ENCODE measurements at regions not wholly inside any gene's neighbourhood (a gene's known extent, or its start where the extent isn't known, plus 50 kb on each side); places are given as distances from the start of the nearest gene placed in this dataset.

DNA sequence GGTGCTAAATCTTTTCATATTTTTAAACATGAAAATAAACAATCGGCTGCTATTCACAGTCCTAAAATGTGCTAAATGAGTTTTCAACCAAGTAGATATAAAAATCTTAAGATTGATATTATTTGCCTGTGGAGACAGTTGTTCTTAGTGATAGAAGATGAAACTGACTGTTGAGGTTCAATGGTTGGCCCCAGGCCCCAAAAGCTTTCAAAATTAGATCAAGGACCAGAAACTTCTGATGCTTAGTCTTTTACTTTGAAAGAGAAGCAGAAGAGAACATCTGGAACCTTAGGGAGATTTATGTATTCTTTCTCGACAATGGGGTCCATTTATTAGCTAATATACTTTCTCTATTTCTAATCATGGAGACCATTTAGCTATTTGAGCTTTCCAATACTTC, 155.8 kb downstream of the REEP3 start:
- TF ChIP-seq, protein P1, sequence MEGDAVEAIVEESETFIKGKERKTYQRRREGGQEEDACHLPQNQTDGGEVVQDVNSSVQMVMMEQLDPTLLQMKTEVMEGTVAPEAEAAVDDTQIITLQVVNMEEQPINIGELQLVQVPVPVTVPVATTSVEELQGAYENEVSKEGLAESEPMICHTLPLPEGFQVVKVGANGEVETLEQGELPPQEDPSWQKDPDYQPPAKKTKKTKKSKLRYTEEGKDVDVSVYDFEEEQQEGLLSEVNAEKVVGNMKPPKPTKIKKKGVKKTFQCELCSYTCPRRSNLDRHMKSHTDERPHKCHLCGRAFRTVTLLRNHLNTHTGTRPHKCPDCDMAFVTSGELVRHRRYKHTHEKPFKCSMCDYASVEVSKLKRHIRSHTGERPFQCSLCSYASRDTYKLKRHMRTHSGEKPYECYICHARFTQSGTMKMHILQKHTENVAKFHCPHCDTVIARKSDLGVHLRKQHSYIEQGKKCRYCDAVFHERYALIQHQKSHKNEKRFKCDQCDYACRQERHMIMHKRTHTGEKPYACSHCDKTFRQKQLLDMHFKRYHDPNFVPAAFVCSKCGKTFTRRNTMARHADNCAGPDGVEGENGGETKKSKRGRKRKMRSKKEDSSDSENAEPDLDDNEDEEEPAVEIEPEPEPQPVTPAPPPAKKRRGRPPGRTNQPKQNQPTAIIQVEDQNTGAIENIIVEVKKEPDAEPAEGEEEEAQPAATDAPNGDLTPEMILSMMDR (IDR thresholded peaks at IDR 0.05; ENCODE audit: low read length): no peak
- TF ChIP-seq EZH2 (IDR thresholded peaks at IDR 0.05; ENCODE audit: borderline replicate concordance, low read length): no peak
